Right forelimb (tissue), 1 donor: ENCODE measurements at regions not wholly inside any gene's neighbourhood (a gene's known extent, or its start where the extent isn't known, plus 50 kb on each side); places are given as distances from the start of the nearest gene placed in this dataset.

ENCODE experiments used
- DNase-seq: peaks from one replicate; pipeline ENCODE4 v3.0.0-alpha.2; 2018

GRCh38 chr5:104739905-104740304 is 1177.3 kb upstream of the NUDT12 start:
- DNase-seq = no peak

GRCh38 chr5:104739503-104739902 is 1176.9 kb upstream of the NUDT12 start:
- no peak for DNase-seq

DNA sequence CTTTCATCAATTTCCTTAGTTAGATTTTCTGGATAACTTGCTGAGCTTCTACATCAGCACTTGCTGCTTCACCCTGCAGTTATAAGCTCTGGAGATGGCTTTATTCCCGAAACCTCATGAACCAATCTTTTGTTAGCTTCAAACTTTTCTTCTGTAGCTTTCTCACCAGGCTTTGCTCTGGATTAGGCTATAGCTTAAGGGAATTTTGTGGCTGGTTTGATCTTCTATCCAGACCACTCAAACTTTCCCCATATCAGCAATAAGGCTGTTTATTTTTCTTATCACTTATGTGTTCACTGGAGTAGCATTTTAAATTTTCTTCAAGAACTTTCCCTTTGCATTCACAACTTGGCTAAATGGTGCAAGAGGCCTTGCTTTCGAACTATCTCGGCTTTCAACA is 1173.5 kb upstream of the NUDT12 start:
- no peak for DNase-seq

GRCh38 chr5:104734046-104734445 is 1171.5 kb upstream of the NUDT12 start:
- DNase-seq = no peak

DNA sequence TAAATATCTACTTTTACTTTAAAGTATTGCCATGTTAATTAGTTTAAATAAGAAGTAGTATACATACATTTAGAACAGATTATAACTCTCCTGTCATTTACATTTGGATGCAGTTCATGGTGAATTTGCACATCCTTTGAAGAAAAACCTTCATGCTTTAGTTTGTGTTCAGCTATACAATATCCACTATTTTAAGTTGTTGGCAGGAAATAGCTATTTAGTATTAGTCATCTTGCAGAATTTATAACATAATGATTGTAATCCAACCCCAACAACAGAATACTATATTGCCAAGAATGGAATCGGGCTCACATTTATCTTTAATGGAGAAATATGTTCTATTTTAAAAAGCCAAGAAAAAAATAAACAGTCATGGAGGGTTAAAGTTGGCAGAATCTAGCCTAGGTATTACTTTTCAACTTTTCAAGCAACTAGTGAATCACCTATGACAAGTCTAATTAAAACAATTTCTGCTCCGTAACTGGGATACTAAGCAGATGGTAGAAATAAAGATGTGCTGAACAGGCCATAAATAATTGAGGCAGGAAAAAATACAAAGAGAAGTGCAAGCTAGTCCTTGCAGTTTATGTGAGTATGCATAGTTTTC is 1170.6 kb upstream of the NUDT12 start:
- DNase-seq = no peak

GRCh38 chr5:104731331-104731730 is 1168.7 kb upstream of the NUDT12 start:
- DNase-seq = no peak

DNA sequence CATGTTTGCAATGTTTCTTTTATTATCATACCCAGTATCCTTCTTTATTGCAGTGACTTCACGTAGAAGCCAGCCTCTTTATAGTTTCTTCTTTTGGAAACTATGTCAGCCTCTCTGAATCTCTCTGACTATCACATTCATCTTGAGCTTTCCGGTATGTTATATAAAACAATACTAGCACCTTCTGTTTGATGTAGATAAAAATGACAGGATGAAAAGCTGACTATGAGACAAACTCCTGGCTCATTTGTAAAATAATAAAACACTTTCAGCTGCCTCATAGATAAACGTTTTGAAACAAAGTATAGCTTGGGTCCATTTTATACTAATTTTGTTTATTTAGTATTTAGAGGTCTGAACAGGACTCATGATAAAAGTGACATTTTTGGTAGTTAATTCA is 1145.4 kb upstream of the NUDT12 start:
- DNase-seq = no peak

- DNase-seq = no peak
These were observed 1144.0 kb upstream of the NUDT12 start for GRCh38 chr5:104706600-104706999.

GRCh38 chr5:104702212-104702611 is 1139.6 kb upstream of the NUDT12 start:
- no peak for DNase-seq

DNA sequence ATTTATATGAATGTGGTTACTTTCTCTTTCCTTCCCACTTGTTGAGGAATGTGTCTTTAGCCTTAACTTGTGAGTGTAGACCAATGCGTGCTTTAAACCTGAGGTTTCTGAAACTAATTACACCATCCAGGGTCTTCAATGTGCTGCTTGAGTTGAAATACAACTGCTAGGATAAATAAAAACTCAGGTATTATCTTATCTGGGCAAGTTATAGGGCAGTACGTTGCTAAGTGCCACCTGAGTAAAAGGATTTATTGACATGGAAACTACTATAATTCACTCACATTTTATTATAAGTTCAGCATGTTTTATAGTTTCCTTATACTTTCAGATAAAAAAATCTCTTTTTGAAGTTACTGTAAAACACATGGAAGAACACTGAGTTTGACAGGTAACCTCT is 1136.8 kb upstream of the NUDT12 start:
- no peak for DNase-seq

- no peak for DNase-seq
These were observed 1098.7 kb upstream of the NUDT12 start for GRCh38 chr5:104661256-104661655.

- no peak for DNase-seq
These were observed 1096.9 kb upstream of the NUDT12 start for GRCh38 chr5:104659497-104659896.

GRCh38 chr5:104652271-104652861 is 1089.8 kb upstream of the NUDT12 start:
- DNase-seq = no peak

DNA sequence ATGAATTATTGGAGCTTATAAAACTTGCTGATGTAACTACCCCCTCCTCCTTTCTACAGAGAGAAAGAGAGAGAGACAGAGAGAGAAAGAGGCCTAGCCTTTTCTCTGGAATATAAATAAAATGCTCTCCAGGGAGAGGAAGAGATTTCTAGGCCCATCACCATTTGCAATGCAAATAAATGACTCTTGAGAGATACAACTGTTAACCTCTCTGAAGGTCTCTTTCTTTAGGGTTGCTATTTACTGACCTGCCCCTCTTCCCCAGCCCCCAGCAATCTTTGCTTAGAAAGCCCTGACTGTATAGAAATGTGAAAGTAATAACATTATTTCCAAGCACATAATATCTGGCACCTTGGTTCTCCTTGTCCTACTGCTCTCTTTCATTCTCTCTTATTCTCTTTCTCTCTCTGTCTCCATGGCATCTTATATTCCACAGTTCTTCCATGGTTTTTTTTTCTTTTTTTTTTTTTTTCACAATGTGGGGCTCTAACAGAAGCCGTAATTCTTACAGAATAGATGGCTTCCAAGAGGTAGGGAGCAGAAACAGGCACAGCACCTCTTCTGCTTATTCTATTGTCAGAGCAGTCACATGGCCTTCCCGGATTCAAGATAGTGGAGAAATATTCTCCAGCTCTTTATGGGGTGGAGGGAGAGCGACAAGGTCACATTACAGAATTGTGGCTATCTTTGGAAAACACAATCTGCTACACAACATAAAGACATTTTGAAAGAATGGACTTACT is 1087.9 kb upstream of the NUDT12 start:
- no peak for DNase-seq

GRCh38 chr5:104646416-104646815 is 1083.8 kb upstream of the NUDT12 start:
- no peak for DNase-seq

- DNase-seq = no peak
These were observed 1080.7 kb upstream of the NUDT12 start for GRCh38 chr5:104643320-104643719.

DNA sequence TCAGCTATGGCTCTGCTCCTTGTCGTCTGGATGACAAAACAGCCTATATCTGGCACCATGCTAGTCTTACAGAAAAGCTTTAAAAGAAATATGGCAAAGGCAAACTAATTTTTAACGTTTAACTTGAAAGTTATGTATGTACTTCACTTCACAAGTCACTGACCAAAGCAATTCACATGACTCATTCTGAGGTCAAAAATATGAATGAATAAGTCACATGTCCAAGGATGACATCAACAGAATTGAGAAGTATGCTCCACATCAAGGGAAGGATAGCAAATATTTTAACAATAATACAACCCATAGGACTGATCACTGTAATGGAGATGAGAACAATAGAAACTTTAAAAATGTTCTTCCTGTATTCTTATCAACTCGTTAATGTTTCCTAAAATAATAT is 1072.6 kb upstream of the NUDT12 start:
- DNase-seq = no peak

- DNase-seq = no peak
These were observed 1066.3 kb upstream of the NUDT12 start for GRCh38 chr5:104628911-104629310.

- no peak for DNase-seq
These were observed 1063.5 kb upstream of the NUDT12 start for GRCh38 chr5:104626122-104626521.

DNA sequence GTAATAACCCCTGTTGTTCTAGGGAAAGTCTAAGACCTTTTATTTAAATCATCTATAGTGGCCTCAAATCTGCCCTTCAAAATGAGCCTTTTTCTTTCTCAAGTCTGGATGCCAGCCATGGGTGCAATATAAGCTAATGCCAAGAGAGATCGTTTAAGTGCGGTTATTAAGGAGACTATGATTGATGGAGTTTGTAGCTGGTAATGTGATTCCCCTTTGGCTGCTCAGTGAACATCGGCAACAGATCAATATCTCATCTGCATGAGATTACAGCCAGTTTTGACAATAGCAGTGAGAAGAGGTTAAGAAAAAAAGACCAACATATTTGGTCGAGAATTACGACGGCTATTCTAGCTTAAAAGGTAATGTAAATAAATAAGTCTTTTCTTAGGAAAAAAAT is 1049.4 kb upstream of the NUDT12 start:
- DNase-seq = no peak

DNA sequence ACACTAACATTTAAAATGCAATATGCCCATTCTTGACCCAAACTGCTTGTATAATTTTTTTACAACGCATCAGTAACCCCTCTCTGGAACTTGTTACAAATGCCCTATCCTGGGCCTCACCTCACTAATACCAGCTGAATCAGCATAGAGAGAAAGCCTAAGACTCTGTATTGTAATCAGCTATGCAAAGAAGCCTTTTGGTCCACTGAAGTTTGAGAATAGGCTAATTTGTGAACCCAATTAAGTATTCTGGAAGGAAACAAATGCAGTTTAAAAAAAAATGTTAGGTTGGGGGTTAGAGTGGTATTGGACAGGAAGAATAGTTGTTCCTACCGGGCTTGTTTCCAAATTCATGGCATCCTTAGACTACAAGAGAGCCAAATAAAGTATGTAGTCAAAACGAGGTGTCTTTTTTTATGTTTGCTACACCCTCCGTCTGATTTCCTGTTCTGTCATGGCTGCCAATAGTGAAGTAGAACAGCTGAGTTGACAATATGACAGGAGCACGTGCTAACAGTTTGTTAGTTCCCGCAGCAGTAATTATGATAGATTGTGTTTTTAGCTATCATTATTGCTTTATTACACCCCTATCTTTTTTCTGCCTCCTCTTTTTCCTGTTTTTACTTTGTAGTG is 1048.7 kb upstream of the NUDT12 start:
- no peak for DNase-seq

GRCh38 chr5:104606258-104606829 is 1043.8 kb upstream of the NUDT12 start:
- DNase-seq = no peak

GRCh38 chr5:104599726-104600125 is 1037.1 kb upstream of the NUDT12 start:
- no peak for DNase-seq

DNA sequence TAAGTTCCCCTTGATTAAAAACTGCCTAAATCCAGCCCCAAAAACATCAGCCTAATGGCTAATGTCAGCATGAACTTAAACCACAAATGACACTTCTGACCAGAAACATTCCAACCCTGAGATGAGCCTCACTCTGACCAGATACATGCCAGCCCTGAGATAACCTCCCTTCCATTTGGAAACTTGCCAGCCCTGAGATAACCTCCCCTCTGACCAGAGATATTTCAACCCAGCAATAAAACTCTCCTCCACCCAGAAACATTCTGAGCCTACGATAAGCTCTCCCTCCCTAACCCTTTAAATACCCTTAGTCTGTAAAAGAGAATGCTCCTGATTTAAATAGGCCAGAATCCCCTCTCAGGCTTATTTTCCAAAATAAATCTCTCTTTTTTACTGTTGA is 1035.7 kb upstream of the NUDT12 start:
- DNase-seq = no peak
